GM21360 (cell line): ENCODE measurements at regions not wholly inside any gene's neighbourhood (a gene's known extent, or its start where the extent isn't known, plus 50 kb on each side); places are given as distances from the start of the nearest gene placed in this dataset.

Experiments used
- ATAC-seq: cut with Tn5 transposase; IDR thresholded peaks from one replicate; pipeline ENCODE4 v1.9.1; 2021; ENCODE audit warnings: mild to moderate bottlenecking, moderate library complexity; ENCODE audit not compliant: unreplicated experiment

DNA sequence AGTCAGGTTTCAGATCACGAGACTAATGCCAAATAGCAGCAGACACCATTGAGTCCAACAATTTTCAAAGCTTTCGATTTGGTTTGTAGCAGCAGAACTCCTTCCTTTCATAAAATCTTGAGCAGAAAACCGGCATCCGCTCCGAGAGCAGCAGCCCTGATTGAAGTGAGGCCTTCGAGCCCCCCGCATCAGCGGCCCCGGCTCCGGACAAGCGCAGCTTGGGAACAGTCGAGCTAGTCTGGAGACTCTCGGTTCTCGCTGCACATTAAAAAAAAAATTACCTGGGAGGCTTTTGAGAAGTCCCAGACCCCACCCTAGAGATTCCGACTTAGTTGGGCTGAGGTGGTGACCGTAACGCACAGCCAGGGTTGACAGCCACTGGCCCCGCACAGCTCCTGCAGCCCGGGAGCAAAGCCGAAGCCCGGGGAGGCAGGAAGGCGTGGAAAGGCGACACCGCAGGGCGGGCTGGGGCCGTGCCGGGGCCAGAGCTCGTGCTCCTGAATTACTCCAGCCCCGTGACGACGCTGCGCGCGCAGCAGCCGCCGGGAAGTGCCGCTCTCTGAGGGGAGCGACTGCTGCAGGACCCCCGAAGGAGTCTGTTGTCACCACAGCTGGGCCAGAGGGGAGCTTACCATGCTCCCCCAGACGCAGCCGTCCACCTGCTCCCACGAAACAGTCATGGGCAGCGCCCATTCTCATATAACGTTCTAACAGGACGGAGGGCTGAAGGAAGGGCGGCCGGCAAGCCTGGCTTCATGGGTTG, 57.8 kb downstream of the SPATA19 start:
- no peak for ATAC-seq

DNA sequence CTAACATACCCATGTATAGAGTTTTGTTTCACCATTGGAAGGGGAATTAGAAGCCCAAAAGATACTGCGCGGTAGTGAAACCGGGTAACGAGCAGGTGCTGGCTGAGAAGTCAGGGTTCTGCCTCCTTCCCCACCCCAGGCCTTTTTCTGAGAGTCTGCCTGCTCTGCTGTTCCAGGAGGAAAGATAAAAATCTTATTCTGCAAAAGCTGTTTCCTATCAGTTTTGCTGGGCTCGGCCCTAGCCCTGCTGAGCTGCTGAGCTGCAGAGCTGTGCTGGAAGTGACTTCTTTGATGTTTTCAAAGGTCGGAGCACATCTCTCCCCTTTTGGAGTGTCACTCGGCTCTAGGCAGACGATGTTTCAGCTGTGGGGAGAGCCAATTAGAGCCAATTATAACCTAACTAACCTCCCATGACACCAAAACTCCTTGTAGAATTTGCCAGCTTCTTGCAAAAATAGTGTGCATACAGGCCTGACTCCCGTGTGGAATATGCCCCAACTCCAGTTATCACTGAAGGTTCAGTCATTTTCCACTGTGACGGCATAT, 59.4 kb downstream of the SPATA19 start:
- ATAC-seq: no peak

DNA sequence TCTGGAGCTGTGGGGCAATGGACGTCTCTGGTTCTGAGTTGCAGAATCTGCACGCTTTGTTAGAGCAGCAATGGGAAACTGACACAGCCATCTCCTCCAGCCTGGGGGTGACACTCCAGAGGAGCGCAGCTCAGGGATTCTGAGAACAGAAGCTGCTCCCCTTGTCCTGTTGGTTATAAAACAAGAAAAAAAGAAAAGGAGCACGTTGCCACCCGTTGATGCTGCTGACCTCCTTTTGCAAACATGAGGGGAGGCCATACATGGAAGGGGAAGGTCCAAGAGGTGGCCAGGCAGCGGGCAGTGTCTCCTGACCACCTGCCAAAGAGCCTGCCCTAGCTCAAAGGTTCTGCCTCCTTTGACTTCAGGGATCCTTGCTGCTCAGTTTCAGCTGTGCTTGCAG, 61.0 kb downstream of the SPATA19 start:
- ATAC-seq: no peak

DNA sequence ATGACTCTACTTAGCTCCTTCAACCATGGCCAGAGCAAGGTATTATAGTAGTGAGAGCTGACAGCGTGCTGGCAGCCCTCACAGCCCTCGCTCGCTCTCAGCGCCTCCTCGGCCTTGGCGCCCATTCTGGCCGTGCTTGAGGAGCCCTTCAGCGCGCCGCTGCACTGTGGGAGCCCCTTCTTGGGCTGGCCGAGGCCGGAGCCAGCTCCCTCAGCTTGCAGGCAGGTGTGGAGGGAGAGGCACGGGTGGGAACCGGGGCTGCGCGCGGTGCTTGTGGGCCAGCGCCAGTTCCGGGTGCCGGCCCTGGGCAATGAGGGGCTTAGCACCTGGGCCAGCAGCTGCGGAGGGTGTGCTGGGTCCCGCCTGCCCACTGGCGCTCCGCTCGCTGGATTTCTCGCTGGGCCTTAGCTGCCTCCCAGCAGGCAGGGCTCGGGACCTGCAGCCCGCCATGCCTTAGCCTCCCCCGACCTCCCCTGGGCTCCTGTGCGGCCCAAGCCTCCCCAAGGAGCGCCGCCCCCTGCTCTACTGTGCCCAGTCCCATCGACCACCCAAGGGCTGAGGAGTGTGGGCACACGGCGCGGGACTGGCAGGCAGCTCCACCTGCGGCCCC, 63.1 kb downstream of the SPATA19 start:
- no peak for ATAC-seq

DNA sequence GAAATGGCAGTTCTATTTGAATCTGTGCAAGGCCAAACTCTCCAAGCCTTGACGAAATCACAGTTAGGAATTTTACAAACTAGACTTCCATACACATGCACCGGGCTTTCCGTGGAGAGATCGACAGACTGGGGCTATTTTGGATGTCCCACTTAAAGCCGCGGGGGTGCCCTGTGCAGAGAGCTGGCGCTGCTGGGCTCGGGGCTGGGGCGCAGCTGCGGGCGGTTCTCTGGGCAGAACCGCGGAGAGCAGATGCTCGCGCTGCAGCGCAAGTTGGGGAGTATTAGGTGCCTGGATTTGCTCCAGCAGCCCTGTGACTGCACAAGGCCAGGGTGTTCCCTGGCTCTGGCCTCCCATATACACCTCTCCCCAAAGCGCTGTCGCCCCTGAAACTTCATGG, 67.2 kb downstream of the SPATA19 start:
- ATAC-seq: no peak

DNA sequence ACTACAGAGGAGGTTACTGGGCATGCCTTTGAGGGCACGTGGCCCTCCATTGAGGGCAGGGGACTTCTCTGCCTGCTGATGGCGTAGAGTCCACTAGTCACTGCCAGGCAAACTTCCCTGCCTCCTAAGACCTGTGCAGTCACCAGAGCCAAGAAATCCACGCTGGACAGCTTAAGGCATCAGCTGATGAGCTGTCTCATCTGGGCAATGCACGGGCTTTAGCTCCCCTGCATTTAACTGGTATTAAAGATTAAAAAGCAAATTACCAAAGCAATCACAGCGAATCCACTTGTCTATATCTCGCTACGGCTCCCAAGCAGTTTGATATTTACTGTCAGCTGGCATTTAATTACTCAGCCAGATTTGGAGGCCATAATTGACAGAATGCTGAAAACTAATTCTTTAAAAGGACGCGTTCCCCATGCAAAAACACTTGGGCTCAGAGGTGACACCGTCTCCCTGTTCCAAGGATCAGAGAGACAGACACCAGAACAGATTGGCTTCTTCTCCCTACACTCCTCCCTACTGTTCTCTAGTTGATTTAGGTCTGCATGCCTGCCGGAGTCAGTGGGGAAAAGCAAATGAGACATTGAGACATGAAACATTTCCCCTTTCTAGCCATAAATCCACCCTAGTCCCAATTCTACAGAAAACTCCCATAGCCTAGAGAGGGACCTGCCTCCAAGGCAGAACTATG, 68.5 kb downstream of the SPATA19 start:
- no peak for ATAC-seq

DNA sequence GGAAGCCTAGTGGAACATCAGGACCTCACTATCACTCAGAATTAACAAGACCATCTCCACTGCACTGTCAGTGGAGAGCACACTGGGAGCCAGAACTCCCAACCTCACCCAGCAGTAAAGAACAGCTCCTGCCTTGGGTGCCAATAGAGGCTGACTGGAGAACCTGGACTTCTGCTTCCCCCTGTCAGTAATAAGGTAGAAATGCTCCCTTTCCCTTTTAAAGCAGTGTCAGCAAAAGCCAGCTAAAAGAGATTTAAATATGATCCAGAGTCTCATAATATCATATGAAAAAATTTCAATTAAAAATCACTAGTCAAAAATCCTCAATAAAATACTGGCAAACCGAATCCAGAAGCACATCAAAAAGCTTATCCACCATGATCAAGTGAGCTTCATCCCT, 82.8 kb downstream of the SPATA19 start:
- no peak for ATAC-seq

DNA sequence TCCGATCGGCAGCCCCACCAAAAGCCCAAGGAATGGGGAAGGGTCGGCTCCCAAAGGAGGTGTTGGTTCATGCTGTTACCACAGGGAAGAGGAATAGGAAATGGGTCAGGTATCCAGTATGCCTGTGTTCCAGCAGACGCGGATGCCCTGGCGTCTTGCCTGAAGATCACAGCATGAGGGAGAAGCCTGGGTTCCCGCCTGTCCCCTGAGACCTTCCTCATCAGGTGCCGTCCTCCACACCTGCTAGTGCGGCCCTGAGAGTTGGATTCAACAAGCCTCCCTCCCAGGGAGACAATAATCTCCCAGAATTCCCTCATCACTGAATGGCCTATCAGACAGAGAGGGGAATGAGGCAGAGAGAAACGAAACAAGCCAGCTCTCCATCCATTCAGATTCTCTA, 92.2 kb downstream of the SPATA19 start:
- ATAC-seq: no peak

DNA sequence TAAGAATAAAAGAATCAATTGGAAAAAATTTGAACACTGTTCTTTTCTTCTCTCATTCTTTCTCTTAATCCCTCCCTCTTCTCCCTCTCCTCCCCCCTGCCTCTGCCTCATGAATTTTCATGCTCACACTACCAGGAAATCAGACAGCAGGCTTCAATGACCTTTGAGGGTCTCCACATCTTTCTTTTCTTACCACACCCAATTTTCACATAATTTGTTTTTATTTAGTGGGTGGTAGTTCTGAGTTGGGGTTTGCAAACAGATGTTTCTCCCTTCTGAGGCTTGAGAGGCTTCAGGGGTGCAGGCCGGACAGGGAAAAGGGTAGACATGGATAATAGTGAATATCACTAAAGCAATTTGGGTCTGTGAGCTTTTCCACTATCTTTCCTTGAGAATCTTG, 95.5 kb downstream of the SPATA19 start:
- ATAC-seq: no peak

DNA sequence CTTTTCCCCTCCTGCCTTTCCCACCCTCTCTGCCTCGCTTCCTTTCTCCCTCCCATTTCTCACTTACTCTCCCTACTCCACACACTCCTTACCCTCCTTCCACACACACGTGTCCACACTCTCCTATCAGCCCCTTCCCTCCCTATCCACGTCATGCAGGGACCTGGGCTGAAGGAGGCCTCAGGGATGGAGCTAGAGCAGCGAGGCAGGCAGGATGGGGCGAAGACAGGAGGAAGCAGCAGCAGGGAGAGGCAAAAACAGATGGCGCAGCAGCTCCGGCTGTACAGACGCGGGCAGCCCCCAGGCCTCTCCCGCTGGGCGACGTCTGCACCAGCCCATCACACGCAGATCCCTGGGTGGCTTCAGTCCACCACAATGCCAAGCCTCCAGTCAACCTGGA, 97.9 kb downstream of the SPATA19 start:
- no peak for ATAC-seq

DNA sequence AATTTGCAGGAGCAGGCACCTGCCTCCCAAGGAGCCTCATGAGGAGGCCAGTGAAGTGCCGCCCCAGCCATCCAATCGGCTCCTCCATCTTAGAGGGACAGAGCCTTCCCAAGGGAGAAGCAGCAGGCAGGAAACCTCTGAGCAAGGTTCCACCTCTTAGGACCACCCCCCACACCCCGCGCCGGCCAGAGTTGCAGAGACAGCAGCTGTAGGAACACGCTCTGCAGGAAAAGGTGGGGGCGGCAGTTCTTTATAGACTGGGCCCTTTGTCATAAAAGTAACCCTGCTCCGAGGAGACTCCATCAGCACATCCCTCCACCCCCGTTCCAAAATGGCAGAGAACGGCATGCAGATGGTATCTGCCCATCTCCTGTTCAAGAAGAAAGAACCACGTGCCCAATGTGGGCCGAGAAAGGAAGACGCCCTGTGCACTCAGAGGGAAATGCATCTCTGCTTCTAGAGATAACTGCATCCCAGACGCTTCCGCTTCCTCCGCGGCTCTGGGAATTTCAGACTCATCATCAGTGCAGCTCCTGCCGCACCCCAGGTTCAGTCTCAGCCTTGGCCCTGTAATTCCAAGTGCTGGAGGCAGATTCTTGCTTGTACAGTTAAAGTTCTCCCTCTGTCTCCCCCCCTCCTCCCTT, 98.5 kb downstream of the SPATA19 start:
- ATAC-seq: no peak

DNA sequence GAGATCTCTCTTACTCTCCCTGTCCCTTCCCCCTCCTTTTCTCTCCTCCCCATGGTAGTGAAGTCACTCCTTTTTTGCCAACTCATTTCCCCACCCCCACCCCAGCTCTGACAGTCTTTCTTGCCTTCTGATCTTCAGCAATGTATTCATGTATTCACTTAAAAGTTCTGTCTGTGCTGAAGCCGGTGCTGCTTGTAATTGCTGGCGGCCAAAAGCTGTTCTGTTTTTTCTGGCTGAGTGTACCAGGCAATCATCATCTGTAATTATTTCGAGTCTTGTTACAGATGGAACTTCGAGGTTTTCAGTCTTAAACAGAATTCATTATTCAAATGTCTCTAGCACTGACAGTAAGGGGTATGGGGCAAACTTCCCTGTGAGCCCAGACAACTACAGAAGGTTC, 99.5 kb downstream of the SPATA19 start:
- ATAC-seq: no peak

DNA sequence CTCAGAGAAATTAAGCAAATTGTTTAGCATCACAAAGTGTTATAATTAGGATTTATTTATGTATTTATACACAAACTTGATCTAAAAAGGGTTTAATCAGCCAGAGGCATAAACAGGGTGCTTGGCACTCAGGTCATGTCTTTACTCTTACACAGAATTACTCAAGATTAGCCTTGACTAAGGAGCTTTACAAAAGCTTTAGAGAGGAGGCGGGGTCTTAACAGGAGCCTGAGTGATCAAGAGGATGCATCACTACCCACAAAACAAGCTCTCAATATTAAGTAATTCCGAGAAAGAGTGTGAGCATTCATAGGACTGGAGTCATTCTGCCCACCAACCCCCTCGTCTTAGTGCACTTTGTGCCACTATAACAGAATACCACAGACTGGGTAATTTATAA, 103.0 kb downstream of the SPATA19 start:
- no peak for ATAC-seq

DNA sequence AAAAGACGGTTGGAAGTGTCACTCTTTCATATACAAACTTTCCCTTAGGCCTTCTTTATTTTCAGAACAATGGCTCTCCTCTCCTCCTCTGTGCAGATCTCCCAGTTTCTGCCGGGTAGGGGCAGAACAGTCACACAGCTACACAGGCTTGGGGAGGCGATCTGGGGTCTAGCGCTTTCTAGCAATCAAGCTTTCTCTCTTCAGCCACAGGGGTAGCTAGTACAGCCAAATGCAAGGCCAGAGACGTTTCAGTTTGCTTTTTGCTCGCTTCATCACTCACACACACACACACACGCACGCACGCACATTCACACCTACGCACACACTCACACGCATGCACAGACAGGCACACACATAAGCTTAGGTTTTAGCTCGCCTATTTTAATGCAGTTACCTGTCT, 104.3 kb downstream of the SPATA19 start:
- ATAC-seq: no peak

DNA sequence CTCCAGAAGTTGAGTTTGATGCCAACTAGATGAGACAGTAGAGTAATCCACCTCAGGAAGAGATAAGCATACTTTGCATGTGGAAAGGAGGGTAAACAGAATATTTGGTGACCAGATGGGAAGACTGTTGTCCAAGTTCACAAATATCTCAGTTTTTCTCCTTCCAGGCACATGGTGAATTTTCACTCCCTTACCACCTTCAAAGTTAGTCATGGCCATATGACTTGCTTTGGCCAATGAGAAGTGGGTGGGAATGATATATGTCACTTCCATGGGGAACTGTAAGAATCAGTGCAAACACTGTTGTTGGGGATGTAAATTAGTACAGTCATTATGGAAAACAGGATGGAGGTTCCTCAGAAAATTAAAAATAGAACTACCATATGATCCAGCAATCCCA, 105.8 kb downstream of the SPATA19 start:
- ATAC-seq: no peak

DNA sequence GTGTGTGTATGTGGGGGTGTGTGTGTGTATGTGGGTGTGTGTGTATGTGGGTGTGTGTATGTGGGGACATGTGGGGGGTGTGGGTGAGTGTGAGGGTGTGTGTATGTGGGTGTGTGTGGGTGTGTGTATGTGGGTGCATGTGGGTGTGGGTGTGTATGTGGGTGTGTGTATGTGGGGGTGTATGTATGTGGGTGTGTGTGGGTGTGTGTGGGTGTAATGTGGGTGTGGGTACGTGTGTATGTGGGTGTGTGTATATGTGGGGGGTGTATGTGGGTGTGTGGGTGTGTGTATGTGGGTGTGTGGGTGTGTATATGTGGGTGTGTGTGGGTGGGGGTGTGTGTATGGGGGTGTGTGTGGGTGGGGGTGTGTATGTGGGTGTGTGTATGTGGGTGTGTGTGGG, 106.7 kb downstream of the SPATA19 start:
- ATAC-seq: no peak

DNA sequence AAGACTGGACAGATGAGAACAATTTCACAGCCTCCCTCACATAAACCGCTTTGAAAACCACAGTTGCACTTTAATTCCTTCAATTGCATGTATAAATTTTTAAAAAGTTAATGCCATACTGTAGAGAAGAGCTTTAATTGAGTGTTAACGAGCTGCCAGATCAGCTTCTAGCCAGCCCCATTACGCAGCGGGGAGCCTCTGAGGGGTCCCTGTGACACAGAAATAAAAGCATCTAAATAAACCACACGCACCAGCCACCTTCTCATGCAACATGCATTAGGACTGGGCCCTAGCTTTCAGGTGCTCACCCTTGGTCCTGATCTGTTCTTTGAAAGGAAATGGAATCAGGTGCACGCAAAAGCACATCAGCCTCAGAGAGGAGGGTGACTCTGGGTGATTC, 111.7 kb downstream of the SPATA19 start:
- no peak for ATAC-seq

DNA sequence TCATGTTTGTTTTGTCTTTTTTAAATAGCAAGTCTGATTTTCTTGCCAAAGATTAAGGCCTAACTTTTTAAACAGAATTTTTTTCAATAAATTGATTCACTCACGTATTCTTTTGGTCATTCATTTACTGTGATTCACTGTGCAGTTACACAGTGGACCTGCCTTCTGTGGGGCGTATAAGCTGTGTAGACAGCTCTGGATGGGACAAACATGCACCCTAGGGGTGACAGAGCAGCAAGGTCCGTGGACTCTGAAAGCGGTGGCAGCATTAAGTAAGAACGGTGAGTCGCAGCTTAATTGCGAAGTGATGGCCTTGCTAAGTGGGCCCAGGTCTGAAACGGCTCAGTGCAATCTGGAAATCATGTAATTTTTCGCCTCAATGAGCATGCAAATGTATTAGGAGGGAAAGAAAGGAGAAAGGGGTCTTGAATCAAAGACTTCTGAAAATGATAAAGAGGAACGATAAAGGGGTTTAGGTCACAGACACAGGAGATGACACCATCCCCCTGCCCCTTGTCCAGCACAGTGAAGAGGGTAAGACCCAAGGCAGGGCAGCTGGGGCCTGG, 113.1 kb downstream of the SPATA19 start:
- ATAC-seq: no peak

DNA sequence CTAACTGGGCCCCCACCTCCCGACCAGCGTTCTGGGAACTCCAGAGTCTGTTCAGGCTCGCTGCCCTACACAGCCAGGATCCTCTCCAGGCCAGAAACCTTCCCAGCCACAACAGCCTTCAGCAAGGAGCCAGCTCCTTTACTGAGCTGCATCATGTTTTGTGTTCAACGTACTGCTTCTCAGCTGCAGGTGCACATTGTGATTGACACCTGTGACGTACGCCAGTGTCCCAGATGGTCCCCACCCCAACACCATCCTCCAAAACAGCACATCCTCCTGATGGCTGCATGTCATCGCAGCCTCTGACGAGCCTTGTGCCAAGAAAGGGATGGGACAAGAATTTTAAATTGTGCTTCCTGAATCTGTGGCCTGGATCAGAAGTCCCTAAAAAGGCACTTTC, 117.5 kb downstream of the SPATA19 start:
- ATAC-seq: no peak

DNA sequence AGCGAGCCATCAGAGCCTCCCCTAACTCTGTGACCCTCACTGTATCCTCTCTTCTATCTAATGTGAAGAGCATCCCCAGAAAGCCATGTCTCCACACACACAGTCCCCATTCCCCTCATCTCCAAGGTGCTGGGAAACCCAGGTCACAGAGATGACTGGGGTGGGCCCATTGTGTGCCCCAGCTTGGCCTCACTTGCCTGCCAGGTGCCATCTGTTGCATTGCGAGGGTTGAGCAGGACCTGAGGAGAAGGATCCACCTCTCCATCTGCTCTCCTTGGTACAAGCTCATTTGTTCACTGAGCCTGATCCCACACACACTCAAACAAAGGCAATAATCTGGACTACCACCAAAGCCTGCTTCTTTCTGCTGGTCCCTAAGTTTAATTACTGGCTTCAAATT, 118.8 kb downstream of the SPATA19 start:
- no peak for ATAC-seq

DNA sequence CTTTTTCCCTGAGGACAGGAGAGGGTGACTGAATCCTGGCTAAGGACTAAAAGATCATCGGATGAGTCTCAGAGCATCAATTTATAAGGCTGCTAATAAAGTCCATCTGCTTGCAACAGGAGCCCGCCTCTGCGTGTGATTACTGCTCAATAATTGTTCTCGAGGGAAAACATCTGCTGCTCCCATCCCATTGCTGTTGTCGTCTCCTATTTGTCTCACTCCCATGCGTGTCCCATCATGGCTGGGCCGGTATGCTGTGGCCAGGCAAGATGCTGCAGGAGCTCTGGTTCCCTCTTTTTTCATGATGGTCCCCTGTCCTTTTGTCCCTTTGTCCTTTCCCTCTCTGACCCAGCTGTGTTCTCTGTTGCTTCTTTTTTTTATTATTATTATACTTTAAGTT, 121.2 kb downstream of the SPATA19 start:
- no peak for ATAC-seq
